GM13976 (cell line): ENCODE measurements at regions not wholly inside any gene's neighbourhood (a gene's known extent, or its start where the extent isn't known, plus 50 kb on each side); places are given as distances from the start of the nearest gene placed in this dataset.

Experiments used
- DNase-seq: peaks from one replicate; pipeline ENCODE4 v3.0.0; 2012; ENCODE audit warnings: low spot score
- in situ Hi-C: fragments of 300-500 bp; cut with MboI; formaldehyde crosslinking; loops from one replicate; pipeline ENCODE4 v1.12.0; 2022; ENCODE audit warnings: low sequenced_read_pairs, mixed read lengths, inconsistent platforms; ENCODE audit not compliant: unreplicated experiment
- TF ChIP-seq, protein P1 (sequence below): IDR thresholded peaks from 2 replicates; pipeline ENCODE4 v1.5.1; 2012; ENCODE audit warnings: borderline replicate concordance, mild to moderate bottlenecking; ENCODE audit not compliant: insufficient read depth; ENCODE audit errors: extremely low read depth, missing control alignments, control extremely low read depth

DNA sequence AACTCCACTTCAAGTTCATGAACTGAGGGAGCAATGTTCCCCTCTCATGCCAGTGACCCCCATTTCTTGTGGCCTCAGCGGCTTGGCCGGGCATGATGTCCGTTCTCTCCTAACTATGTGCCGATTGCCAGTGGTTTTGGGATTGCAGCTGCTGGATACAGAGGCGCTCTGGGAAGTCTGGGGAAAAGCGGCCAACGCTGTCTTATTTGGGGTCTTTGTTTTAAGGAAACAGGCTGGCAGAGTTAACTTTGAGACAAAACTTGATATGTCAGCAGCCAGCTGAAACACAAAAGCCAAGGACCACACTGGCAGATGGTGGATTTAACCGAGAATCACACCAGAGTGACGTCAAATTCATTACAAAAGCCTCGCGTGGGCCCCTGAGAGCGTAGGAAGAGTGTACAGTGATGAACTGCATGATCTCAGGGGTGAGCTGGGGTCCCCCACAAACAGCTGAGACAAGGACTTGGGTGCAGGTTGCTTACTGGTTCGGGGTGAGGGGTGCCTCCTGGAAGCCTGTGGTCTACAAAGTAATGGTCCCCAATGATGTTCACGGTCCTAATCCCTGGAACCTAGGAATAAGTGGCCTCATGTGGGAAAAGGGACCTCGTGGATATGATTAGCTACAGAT is 180.4 kb downstream of the IRF8 start:
- DNase-seq = no peak
- in situ Hi-C loops = loop anchor here (25.0 kb wide), 1 partner anchor 433 kb away; the partner anchor contains the start of gene FOXF1
- TF ChIP-seq, protein P1, sequence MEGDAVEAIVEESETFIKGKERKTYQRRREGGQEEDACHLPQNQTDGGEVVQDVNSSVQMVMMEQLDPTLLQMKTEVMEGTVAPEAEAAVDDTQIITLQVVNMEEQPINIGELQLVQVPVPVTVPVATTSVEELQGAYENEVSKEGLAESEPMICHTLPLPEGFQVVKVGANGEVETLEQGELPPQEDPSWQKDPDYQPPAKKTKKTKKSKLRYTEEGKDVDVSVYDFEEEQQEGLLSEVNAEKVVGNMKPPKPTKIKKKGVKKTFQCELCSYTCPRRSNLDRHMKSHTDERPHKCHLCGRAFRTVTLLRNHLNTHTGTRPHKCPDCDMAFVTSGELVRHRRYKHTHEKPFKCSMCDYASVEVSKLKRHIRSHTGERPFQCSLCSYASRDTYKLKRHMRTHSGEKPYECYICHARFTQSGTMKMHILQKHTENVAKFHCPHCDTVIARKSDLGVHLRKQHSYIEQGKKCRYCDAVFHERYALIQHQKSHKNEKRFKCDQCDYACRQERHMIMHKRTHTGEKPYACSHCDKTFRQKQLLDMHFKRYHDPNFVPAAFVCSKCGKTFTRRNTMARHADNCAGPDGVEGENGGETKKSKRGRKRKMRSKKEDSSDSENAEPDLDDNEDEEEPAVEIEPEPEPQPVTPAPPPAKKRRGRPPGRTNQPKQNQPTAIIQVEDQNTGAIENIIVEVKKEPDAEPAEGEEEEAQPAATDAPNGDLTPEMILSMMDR = no peak

DNA sequence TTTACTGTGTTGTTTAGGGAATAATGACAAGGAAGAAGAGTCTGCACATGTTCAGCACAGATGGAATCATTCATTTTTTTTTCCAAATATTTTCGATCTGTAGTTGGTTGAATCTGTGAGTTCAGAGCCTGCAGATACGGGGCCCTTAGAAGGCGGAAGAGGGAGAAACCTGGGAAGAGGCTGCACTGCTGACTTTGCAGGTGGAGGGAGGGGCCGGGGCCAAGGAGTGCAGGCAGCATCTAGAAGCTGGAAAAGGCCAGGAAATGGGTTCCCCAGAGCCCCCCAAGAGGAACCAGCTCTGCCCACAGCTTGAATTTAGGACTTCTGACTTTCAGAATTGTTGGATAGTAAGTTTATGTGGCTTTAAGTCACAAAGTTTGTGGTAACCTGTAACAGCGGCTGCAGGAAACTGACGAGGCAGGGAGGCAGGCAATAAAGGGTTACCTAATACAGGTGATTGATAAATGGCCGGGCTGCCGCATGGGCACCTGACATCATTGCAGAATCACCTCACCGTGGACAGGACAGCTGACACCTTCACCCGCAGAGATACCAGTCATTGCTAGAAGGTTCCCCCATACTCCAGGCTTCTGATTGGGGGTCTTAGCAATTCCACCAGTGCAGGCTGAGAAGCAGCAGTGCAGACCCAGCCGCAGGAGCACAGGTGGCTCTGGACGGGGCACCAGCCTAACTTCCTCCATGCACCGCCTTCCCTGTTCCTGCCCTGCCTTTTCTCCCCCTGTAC is 181.3 kb downstream of the IRF8 start:
- in situ Hi-C loops = loop anchor here (25.0 kb wide), 1 partner anchor 432 kb away; the partner anchor contains the start of gene FOXF1
- no peak for DNase-seq
- TF ChIP-seq, protein P1 = no peak

DNA sequence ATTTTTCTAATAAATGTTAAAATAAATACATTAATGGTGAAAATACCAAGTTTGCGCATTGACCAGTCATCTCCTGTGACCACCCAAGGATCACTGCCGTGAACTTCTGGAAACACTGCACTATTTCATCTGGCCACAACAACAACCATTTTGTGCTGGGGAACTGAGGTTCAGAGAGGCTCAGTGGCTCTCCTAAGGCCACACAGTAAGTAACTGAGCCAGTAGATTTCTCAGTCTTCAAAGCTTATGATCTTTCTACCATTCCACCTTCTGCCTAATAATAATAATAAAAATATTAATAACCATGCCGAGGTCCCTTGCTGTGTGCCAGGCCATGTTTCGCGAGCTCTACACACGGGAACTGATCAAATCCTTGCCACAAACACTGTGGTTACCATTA is 182.0 kb downstream of the IRF8 start:
- in situ Hi-C loops = loop anchor here (25.0 kb wide), 1 partner anchor 431 kb away; the partner anchor contains the start of gene FOXF1
- no peak for DNase-seq
- TF ChIP-seq, protein P1 = no peak

DNA sequence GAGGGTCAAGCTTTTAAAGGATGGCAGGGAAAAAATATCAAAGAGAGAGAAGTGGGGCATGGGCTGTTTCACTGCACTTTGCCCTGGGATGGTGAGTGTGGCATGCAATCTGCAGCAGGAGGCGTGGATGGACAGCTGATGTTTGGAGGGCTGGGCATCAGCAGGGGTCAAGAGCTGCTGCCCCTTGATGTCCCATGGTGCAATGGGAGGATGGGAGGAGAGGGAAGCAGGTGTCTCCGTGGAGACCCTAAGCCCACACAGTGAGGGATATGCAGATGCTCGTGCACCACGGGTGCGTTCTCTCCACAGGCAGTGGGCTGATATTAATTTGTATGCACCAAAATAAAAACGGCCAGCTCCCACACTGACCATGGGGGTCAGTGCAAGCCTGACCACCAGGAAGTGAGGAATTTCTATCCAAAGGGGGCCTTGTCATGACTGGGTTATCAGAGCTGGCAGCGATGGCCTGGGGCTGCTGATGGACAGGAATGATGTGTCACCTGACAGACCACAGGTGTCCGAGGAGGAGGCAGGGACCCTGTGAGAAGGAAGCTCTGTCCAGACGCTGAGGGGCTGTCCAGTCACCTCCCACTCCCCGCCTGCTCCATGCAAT is 183.6 kb downstream of the IRF8 start:
- in situ Hi-C loops = loop anchor here (25.0 kb wide), 1 partner anchor 430 kb away; the partner anchor contains the start of gene FOXF1

DNA sequence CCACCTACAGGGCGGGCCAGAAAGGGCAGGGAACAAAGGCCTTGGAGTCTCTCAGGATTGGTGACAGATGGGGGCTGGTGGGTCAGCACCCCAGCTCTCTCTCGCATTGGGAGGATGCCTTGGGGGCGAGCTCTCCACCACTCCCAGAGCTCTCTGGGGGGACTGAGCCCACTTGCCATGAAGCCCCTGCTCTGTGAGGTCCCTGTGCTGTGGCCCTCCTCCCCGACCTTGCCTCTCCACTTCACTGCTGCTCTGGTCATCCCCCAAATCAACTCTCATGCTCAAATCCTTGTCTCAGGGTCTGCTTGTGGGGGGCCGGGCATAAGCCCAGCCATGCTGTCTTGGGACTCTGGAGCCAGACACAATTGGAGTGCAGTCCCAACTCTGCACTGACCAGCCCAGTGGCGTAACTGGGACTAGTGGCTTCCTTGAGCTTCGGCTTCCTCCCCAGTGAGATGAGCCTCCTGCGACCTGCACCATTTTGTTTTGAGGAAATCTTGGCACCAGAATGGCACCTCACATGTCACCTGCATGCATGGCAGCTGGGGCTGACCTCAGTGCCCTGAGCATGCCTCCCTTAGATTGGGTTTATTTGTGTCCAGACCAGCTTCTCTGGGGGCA is 184.5 kb downstream of the IRF8 start:
- DNase-seq = no peak
- TF ChIP-seq, protein P1 = no peak
- in situ Hi-C loops = loop anchor here (25.0 kb wide), 1 partner anchor 429 kb away; the partner anchor contains the start of gene FOXF1

More for the DNA sequence above, 183.6 kb downstream of the IRF8 start:
- no peak for DNase-seq
- TF ChIP-seq, protein P1 = no peak

DNA sequence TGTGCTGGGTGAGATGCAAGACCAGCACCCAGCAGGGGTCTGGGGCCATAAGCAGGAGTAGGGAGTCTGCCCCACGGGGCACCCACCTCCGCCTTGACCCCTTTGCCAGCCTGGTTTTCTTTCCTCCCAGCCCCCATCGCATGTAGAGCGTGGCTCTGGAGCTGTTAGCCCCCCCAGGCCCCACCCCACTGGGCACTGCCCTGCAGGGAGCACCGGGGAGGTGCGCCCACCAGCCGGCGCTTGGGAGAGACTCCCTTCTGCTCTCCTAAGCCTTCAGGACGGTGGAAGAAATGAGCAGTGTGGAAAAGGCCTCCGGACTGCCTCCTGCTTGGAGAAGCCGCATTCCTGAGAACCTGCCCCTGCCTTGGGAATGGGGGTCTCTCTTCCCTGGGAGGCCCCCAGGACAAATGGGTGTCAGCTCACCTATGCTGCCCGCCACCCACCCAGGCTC is 186.2 kb downstream of the IRF8 start:
- TF ChIP-seq, protein P1 = no peak
- DNase-seq = no peak
- in situ Hi-C loops = loop anchor here (25.0 kb wide), 1 partner anchor 427 kb away; the partner anchor contains the start of gene FOXF1
